GM12891 (cell line): ENCODE measurements at regions not wholly inside any gene's neighbourhood (a gene's known extent, or its start where the extent isn't known, plus 50 kb on each side); places are given as distances from the start of the nearest gene placed in this dataset.

ENCODE experiments used
- DNase-seq: peaks from one replicate; pipeline ENCODE4 v3.0.0; 2011; ENCODE audit warnings: low spot score; ENCODE audit not compliant: insufficient read length
- FAIRE-seq: peaks from 2 replicates; lab custom pipeline; 2011; peaks lifted over from hg19 to GRCh38; lab: Jason Lieb, UNC
- PAX5 ChIP-seq: IDR thresholded peaks from 2 replicates; pipeline ENCODE4 v1.6.1; 2011; ENCODE audit warnings: low read length, moderate library complexity, mild to moderate bottlenecking; ENCODE audit not compliant: insufficient read depth, severe bottlenecking
- POLR2A ChIP-seq: IDR thresholded peaks from 2 replicates; pipeline ENCODE4 v1.6.1; 2011; ENCODE audit warnings: low read depth, low read length, control low read depth
- POLR2AphosphoS5 ChIP-seq: IDR thresholded peaks from 2 replicates; pipeline ENCODE4 v1.6.1; 2011; ENCODE audit warnings: low read depth, low read length, control low read depth
- POU2F2 ChIP-seq: IDR thresholded peaks from 2 replicates; pipeline ENCODE4 v1.6.1; 2011; ENCODE audit warnings: low read depth, mild to moderate bottlenecking, control low read depth, low read length, moderate library complexity
- SPI1 ChIP-seq: IDR thresholded peaks from 2 replicates; pipeline ENCODE4 v1.6.1; 2011; ENCODE audit warnings: low read depth, low read length, control low read depth
- TAF1 ChIP-seq: IDR thresholded peaks from 2 replicates; pipeline ENCODE4 v1.6.1; 2011; ENCODE audit warnings: low read depth, low read length, control low read depth

DNA sequence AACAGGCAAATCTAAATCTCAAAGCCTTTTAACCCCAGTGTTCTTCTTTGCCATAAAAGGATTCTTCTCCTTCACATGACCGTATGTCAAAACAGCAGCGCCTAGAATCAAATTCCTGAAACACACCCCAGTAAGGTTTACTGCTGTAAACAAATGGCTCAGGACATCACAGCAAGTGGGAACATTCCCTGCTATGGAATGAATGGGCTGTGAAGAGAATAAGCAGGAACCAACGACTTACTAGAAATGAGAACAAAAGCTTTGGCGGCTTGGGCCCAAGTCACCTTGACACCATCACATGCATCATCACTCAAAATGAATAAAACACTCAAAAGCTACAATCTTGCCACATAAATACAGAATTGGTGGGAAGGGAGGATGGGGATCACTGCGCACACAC lies 80.4 kb upstream of the SPATA13 start:
- DNase-seq (no peak), FAIRE-seq (no peak)
- no peak for TF ChIP-seq POLR2AphosphoS5
- no peak for TF ChIP-seq TAF1
- TF ChIP-seq POLR2A: no peak
- TF ChIP-seq POU2F2: no peak

GRCh38 chr13:24081387-24081786 lies 79.1 kb upstream of the SPATA13 start:
- DNase-seq (no peak), FAIRE-seq (no peak)
- TF ChIP-seq POU2F2 (no peak), POLR2A (no peak), SPI1 (no peak), TAF1 (no peak), POLR2AphosphoS5 (no peak), PAX5 (no peak)

DNA sequence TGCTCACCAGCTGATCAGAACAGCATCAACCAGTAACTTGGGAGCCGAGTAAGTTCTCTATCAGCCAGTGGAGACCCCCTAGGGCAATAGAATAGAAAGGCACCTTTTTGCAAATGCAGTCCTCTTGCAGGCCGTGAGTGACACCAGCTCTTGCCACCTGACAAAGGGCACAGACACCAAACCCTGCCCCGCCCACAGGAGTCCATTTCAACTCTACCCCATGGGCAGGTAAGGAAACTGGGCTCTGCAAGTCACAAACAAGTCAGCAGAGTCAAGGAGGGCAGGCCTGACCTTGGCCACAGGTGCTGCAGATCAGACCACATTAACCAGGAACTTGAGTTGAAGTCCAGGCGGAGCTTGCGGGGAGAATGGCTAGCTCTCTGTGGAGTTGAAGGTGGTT lies 77.4 kb upstream of the SPATA13 start:
- no peak for FAIRE-seq
- no peak for DNase-seq
- no peak for TF ChIP-seq POU2F2
- TF ChIP-seq POLR2AphosphoS5: no peak
- no peak for TF ChIP-seq TAF1
- no peak for TF ChIP-seq PAX5
- no peak for TF ChIP-seq SPI1
- TF ChIP-seq POLR2A: no peak

GRCh38 chr13:24083722-24084421 lies 76.6 kb upstream of the SPATA13 start:
- TF ChIP-seq PAX5: no peak
- FAIRE-seq: no peak

GRCh38 chr13:24085662-24086061 lies 74.9 kb upstream of the SPATA13 start:
- no peak for DNase-seq
- FAIRE-seq: no peak
- no peak for TF ChIP-seq POU2F2
- no peak for TF ChIP-seq TAF1
- TF ChIP-seq PAX5: no peak
- no peak for TF ChIP-seq POLR2AphosphoS5
- TF ChIP-seq SPI1: no peak
- no peak for TF ChIP-seq POLR2A

More at GRCh38 chr13:24083722-24084421, 76.6 kb upstream of the SPATA13 start:
- DNase-seq: no peak

- TF ChIP-seq SPI1 (no peak), TAF1 (no peak), POLR2AphosphoS5 (no peak), POU2F2 (no peak), PAX5 (no peak), POLR2A (no peak)
- no peak for FAIRE-seq
- no peak for DNase-seq
These were observed 73.9 kb upstream of the SPATA13 start for GRCh38 chr13:24086642-24087041.

GRCh38 chr13:24087605-24088225 lies 72.8 kb upstream of the SPATA13 start:
- no peak for TF ChIP-seq POU2F2
- no peak for FAIRE-seq
- no peak for DNase-seq

- FAIRE-seq: no peak
These were observed 70.5 kb upstream of the SPATA13 start for GRCh38 chr13:24090049-24090448.

DNA sequence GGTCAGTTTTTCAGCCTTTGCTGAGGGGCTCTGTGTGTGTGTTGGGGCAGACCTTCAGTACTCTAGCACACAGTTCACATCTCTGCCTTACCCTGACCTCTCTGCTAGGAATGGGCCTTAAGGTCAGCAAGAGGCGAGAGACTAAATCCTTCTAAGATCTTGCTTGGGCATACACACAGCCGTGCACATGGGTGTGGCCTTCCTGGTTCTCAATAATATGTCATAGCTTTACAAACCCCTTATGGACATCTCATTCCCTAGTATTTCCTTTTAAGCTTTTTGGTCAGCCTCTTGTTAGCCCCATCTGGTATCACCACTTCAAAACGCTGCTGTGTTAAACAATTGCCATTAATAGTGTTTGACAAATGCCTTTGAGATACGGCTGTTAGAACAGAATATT lies 69.4 kb upstream of the SPATA13 start:
- no peak for DNase-seq
- no peak for FAIRE-seq
- TF ChIP-seq SPI1 (no peak), PAX5 (no peak), POLR2A (no peak), POLR2AphosphoS5 (no peak), POU2F2 (no peak), TAF1 (no peak)

More at GRCh38 chr13:24090049-24090448, 70.5 kb upstream of the SPATA13 start:
- no peak for DNase-seq
- TF ChIP-seq PAX5: no peak
- no peak for TF ChIP-seq SPI1
- no peak for TF ChIP-seq TAF1

DNA sequence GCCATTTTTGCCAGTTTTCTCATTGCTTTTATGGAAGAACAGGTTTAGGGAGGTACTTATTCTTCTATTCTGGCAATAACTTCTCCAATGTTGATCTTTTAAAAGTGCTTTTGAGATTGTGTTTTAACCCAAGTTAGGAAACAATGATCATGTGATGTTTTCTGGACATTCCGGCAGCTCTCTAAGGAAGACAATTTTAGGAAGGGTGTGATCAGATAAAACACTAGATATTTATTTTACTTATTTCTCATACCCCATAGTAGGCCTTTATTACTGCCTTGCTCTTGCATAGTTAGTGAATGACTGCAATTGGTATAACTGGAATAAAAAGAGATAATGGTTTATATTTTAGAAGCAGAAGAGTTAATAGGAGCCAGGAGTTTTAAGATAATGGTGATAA lies 68.4 kb upstream of the SPATA13 start:
- FAIRE-seq: no peak
- no peak for TF ChIP-seq POLR2AphosphoS5
- TF ChIP-seq POU2F2: no peak
- TF ChIP-seq SPI1: no peak
- TF ChIP-seq PAX5: no peak
- TF ChIP-seq POLR2A: no peak
- no peak for TF ChIP-seq TAF1
- no peak for DNase-seq
